Stomach (tissue), 8 donors: ENCODE measurements at regions not wholly inside any gene's neighbourhood (a gene's known extent, or its start where the extent isn't known, plus 50 kb on each side); places are given as distances from the start of the nearest gene placed in this dataset.
A peak's percentile ranks its signal among the peaks of the same experiment; 100 is the strongest.

ENCODE experiments used
- DNase-seq, 2 donors: peaks; one replicate each; pipeline versions ENCODE4 v3.0.0 to v3.0.0-alpha.2; 2013 to 2019
- H3K27ac ChIP-seq, 5 donors: fragments of 200-600 bp in 4 of 5; sonication (generic) in 4 of 5; one replicate each; pipeline ENCODE4 v1.5.1; 2013 to 2019; ENCODE audit warnings: mild to moderate bottlenecking in 1 of 5, moderate library complexity in 1 of 5
- H3K27me3 ChIP-seq, 3 donors: fragments of 200-600 bp; sonication (generic); one replicate each; pipeline ENCODE4 v1.5.1; 2017 to 2019; ENCODE audit warnings: mixed run types in 1 of 3
- H3K36me3 ChIP-seq, 4 donors: fragments of 200-600 bp; sonication (generic); 1 replicate in 3 of 4; 2 replicates in 1 of 4; pipeline ENCODE4 v1.5.1; 2016 to 2019
- H3K4me1 ChIP-seq, 4 donors: fragments of 200-600 bp; sonication (generic); one replicate each; pipeline ENCODE4 v1.5.1; 2016 to 2019
- H3K4me3 ChIP-seq, 4 donors: fragments of 200-600 bp; sonication (generic) in 3 of 4; one replicate each; pipeline ENCODE4 v1.5.1; 2016 to 2019; ENCODE audit warnings: mild to moderate bottlenecking in 1 of 4
- H3K9me3 ChIP-seq, 4 donors: fragments of 200-600 bp; sonication (generic); one replicate each; pipeline ENCODE4 v1.5.1; 2016 to 2019
- CTCF ChIP-seq, 7 experiments: fragments of 450-650 bp in 4 of 7; fragments of 200-600 bp in 3 of 7; sonication (generic) in 3 of 7; IDR thresholded peaks; one replicate each; pipeline ENCODE4 v1.5.1; 2016 to 2019; ENCODE audit warnings: antibody characterized with exemption in 7 of 7, control low read depth in 2 of 7, mild to moderate bottlenecking in 1 of 7
- EP300 ChIP-seq: sonication (generic); formaldehyde crosslinking; IDR thresholded peaks from one replicate; pipeline ENCODE4 v1.6.1; 2017; ENCODE audit warnings: antibody characterized with exemption
- POLR2A ChIP-seq, 4 donors: fragments of 450-650 bp; IDR thresholded peaks; one replicate each; pipeline ENCODE4 v1.6.1; 2016; ENCODE audit warnings: antibody characterized with exemption in 4 of 4, control low read depth in 2 of 4, mild to moderate bottlenecking in 1 of 4, moderate library complexity in 1 of 4
- POLR2AphosphoS5 ChIP-seq, 3 donors: sonication (generic); formaldehyde crosslinking; IDR thresholded peaks; one replicate each; pipeline ENCODE4 v1.6.1; 2016; ENCODE audit warnings: antibody characterized with exemption in 3 of 3
- WGBS, 5 donors: extraction: QIAGEN DNeasy Blood & Tissue Kit in 3 of 5; methylation state at CpG; one replicate each; pipeline versions ENCODE4 v1.1.5 to v1.1.7; 2013 to 2018; 5-methylcytosine and 5-hydroxymethylcytosine counted together
- intact Hi-C: fragments of 100-400 bp; cut with DNase I; formaldehyde crosslinking; loops from one replicate; pipeline ENCODE4 v1.15.1; 2023; ENCODE audit warnings: low total_unique reads
- donor health status: healthy with polysubstance abuse.
- donor health status: Bipolar disorder and iron deficiency.
- donor health status: healthy.

GRCh38 chrX:39850630-39851152 is 247.1 kb downstream of the BCOR start:
- TF ChIP-seq CTCF (IDR thresholded peaks at IDR 0.05) (no peak), POLR2AphosphoS5 (IDR thresholded peaks at IDR 0.05) (no peak), POLR2A (IDR thresholded peaks at IDR 0.05) (no peak), EP300 (no peak)
- Histone ChIP-seq H3K27me3 (no peaks in the 10 kb centered on the region), H3K4me3 (no peak overlapping the region), H3K36me3 (no peaks in the 10 kb centered on the region), H3K27ac (peak overlapping the region in 2 of 5 donors; percentile 5 to 20), H3K4me1 (peaks cover 0 to 5% (median 2%) of the 10 kb centered on the region in 4 donors), H3K9me3 (peaks cover 0 to 10% (median 2%) of the 10 kb centered on the region in 4 donors)
- peak in 1 of 2 donors; percentile 65 for DNase-seq
- intact Hi-C loops: no loop called here
- WGBS, 5 donors: 58 to 70% (median 64%) methylated on average over 2 to 3 of the region's 3 CpGs

GRCh38 chrX:39851745-39852455 is 245.9 kb downstream of the BCOR start:
- TF ChIP-seq CTCF (IDR thresholded peaks at IDR 0.05): no peak
- TF ChIP-seq EP300: no peak
- TF ChIP-seq POLR2AphosphoS5 (IDR thresholded peaks at IDR 0.05): no peak
- TF ChIP-seq POLR2A (IDR thresholded peaks at IDR 0.05): no peak

GRCh38 chrX:39852491-39852890 is 245.3 kb downstream of the BCOR start:
- Histone ChIP-seq H3K27ac (no peak overlapping the region), H3K36me3 (no peaks in the 10 kb centered on the region), H3K4me1 (peaks cover 0 to 15% (median 10%) of the 10 kb centered on the region in 4 donors), H3K4me3 (no peak overlapping the region), H3K27me3 (no peaks in the 10 kb centered on the region), H3K9me3 (peaks cover 0 to 10% (median 2%) of the 10 kb centered on the region in 4 donors)
- no peak for DNase-seq
- TF ChIP-seq POLR2A (IDR thresholded peaks at IDR 0.05) (no peak), POLR2AphosphoS5 (IDR thresholded peaks at IDR 0.05) (no peak)
- WGBS, 5 donors: 86 to 97% (median 94%) methylated on average over 3 of the region's 3 CpGs; no CpG with 5 or more reads in 1 of the 5 donors
- intact Hi-C loops: no loop called here

More at GRCh38 chrX:39851745-39852455, 245.9 kb downstream of the BCOR start:
- no peak overlapping the region for H3K27ac ChIP-seq
- DNase-seq: no peak
- intact Hi-C loops: no loop called here
- no peaks in the 10 kb centered on the region for H3K36me3 ChIP-seq
- H3K4me1 ChIP-seq: peaks cover 0 to 15% (median 10%) of the 10 kb centered on the region in 4 donors
- H3K27me3 ChIP-seq: no peaks in the 10 kb centered on the region
- H3K9me3 ChIP-seq: peaks cover 0 to 10% (median 2%) of the 10 kb centered on the region in 4 donors
- WGBS, 5 donors: 67 to 98% (median 92%) methylated on average over 3 to 5 of the region's 5 CpGs
- H3K4me3 ChIP-seq: no peak overlapping the region

GRCh38 chrX:39853417-39854030 is 244.2 kb downstream of the BCOR start:
- Histone ChIP-seq H3K36me3 (no peaks in the 10 kb centered on the region), H3K27ac (no peak overlapping the region), H3K4me1 (peaks cover 0 to 15% (median 10%) of the 10 kb centered on the region in 4 donors), H3K4me3 (no peak overlapping the region), H3K9me3 (peaks cover 0 to 10% (median 2%) of the 10 kb centered on the region in 4 donors), H3K27me3 (no peaks in the 10 kb centered on the region)
- no peak for DNase-seq
- intact Hi-C loops: no loop called here
- 53 to 72% (median 67%) methylated on average over 2 to 3 of the region's 3 CpGs for WGBS, 5 donors
- TF ChIP-seq CTCF (IDR thresholded peaks at IDR 0.05) (no peak), POLR2AphosphoS5 (IDR thresholded peaks at IDR 0.05) (no peak), POLR2A (IDR thresholded peaks at IDR 0.05) (no peak), EP300 (no peak)
